HEK293T (cell line): ENCODE measurements at regions not wholly inside any gene's neighbourhood (a gene's known extent, or its start where the extent isn't known, plus 50 kb on each side); places are given as distances from the start of the nearest gene placed in this dataset.

Experiments used
- CTCF ChIA-PET: fragments of 350-600 bp; formaldehyde crosslinking; extraction: SDS; loops from one replicate; lab custom pipeline; 2021; ENCODE audit warnings: antibody characterized with exemption, inconsistent platforms; lab: Yijun Ruan, JAX
- POLR2A ChIA-PET: fragments of 350-600 bp; formaldehyde crosslinking; extraction: SDS; loops from one replicate; lab custom pipeline; 2020; ENCODE audit warnings: antibody characterized with exemption, inconsistent platforms; lab: Yijun Ruan, JAX
- DNase-seq: peaks from one replicate; pipeline ENCODE4 v3.0.0; 2012; ENCODE audit warnings: mixed read lengths; ENCODE audit errors: extremely low spot score
- ARNT ChIP-seq: fragments of 450-650 bp; IDR thresholded peaks from 2 replicates; pipeline ENCODE4 v1.6.1; 2017; ENCODE audit warnings: mild to moderate bottlenecking
- BHLHE40 ChIP-seq: fragments of 450-650 bp; IDR thresholded peaks from 2 replicates; pipeline ENCODE4 v1.6.1; 2016; ENCODE audit warnings: mild to moderate bottlenecking, moderate library complexity, borderline replicate concordance
- CTBP1 ChIP-seq: fragments of 450-650 bp; IDR thresholded peaks from 2 replicates; pipeline ENCODE4 v1.6.1; 2016; ENCODE audit warnings: borderline replicate concordance
- ELF4 ChIP-seq: fragments of 450-650 bp; IDR thresholded peaks from 2 replicates; pipeline ENCODE4 v1.6.1; 2017; ENCODE audit warnings: antibody characterized with exemption
- FOXA1 ChIP-seq: fragments of 450-650 bp; IDR thresholded peaks from 2 replicates; pipeline ENCODE4 v1.6.1; 2016; ENCODE audit warnings: mild to moderate bottlenecking
- FOXK2 ChIP-seq: fragments of 450-650 bp; IDR thresholded peaks from 2 replicates; pipeline ENCODE4 v1.6.1; 2016; ENCODE audit warnings: mild to moderate bottlenecking
- FOXM1 ChIP-seq: fragments of 450-650 bp; IDR thresholded peaks from 2 replicates; pipeline ENCODE4 v1.6.1; 2017; ENCODE audit warnings: mild to moderate bottlenecking, borderline replicate concordance
- HDGF ChIP-seq: fragments of 450-650 bp; IDR thresholded peaks from 2 replicates; pipeline ENCODE4 v1.6.1; 2017; ENCODE audit warnings: antibody characterized with exemption, borderline replicate concordance
- L3MBTL2 ChIP-seq: fragments of 450-650 bp; conservative IDR thresholded peaks from 2 replicates; pipeline ENCODE4 v1.6.1; 2016; ENCODE audit warnings: mild to moderate bottlenecking
- LEF1 ChIP-seq: fragments of 450-650 bp; IDR thresholded peaks from 2 replicates; pipeline ENCODE4 v1.6.1; 2017; ENCODE audit warnings: mild to moderate bottlenecking, borderline replicate concordance
- NFRKB ChIP-seq: fragments of 450-650 bp; IDR thresholded peaks from 2 replicates; pipeline ENCODE4 v1.6.1; 2016; ENCODE audit warnings: mild to moderate bottlenecking, moderate library complexity
- PKNOX1 ChIP-seq: fragments of 450-650 bp; IDR thresholded peaks from 2 replicates; pipeline ENCODE4 v1.6.1; 2016
- SP1 ChIP-seq: fragments of 450-650 bp; IDR thresholded peaks from 2 replicates; pipeline ENCODE4 v1.6.1; 2017
- SUZ12 ChIP-seq: fragments of 450-650 bp; IDR thresholded peaks from 2 replicates; pipeline ENCODE4 v1.6.1; 2016; ENCODE audit warnings: mild to moderate bottlenecking
- TARDBP ChIP-seq: fragments of 450-650 bp; IDR thresholded peaks from 2 replicates; pipeline ENCODE4 v1.6.1; 2016
- ZNF384 ChIP-seq: fragments of 450-650 bp; IDR thresholded peaks from 2 replicates; pipeline ENCODE4 v1.6.1; 2016

GRCh38 chr5:125113328-125113727 is 366.9 kb upstream of the ZNF608 start:
- ChIA-PET POLR2A (no interaction called here), CTCF (no interaction called here)
- no peak for TF ChIP-seq CTBP1
- no peak for DNase-seq

DNA sequence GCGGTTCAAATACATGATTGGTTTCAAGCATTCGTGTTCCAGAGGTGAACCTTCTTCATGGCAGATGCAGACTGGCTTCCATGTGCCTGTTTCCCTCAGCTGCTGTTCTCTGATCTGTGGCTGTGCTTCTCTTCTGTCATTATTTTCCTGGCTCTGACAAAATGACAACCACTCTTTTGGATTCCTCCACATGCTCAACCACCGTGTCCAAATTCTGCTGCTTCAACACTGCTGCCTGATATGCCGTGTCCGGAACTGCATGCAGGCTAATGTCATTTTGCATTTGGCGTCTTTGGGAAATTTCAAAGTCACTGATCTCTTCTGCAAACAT is 368.7 kb upstream of the ZNF608 start:
- CTCF ChIA-PET = no interaction called here
- no peak for DNase-seq
- TF ChIP-seq L3MBTL2 (no peak), FOXM1 (no peak), SP1 (no peak), ZNF384 (no peak), LEF1 (no peak), FOXK2 (no peak), HDGF (no peak), SUZ12 (no peak), CTBP1 (no peak), TARDBP (no peak), FOXA1 (no peak), NFRKB (no peak), BHLHE40 (no peak)
- POLR2A ChIA-PET = no interaction called here

- TF ChIP-seq CTBP1 (no peak), LEF1 (no peak), FOXA1 (no peak), NFRKB (no peak), TARDBP (no peak), ELF4 (no peak), FOXK2 (no peak), BHLHE40 (no peak), SUZ12 (no peak), ZNF384 (no peak), FOXM1 (no peak), ARNT (no peak), L3MBTL2 (no peak)
- POLR2A ChIA-PET = no interaction called here
- CTCF ChIA-PET = no interaction called here
- no peak for DNase-seq
These were observed 371.1 kb upstream of the ZNF608 start for GRCh38 chr5:125117566-125117965.

DNA sequence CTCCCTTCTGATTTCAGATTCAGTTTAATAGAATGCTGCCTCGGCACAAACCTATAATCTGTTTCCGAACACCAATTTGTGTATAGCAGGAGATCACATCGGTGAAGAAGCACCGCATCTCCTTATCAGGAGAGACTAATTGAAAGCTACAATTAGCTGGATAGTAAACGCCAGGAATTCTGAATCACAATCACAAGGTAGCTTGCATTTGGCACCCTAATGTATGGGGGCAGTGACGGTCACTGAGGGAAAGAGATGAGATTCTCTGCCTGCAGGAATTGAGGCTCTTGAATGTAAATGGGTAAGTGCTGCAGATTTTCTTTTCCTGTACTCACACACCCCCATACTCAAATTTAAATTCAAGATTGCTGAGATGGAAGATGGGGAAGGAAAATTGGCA is 373.6 kb upstream of the ZNF608 start:
- TF ChIP-seq CTBP1 (no peak), HDGF (no peak), SP1 (no peak), BHLHE40 (no peak), FOXM1 (no peak), L3MBTL2 (no peak), TARDBP (no peak), FOXK2 (no peak), NFRKB (no peak), ZNF384 (no peak), ARNT (no peak), SUZ12 (no peak), PKNOX1 (no peak), ELF4 (no peak)
- CTCF ChIA-PET = no interaction called here
- no peak for DNase-seq
- POLR2A ChIA-PET = no interaction called here

- DNase-seq = no peak
- TF ChIP-seq HDGF = no peak
- no peak for TF ChIP-seq ELF4
- TF ChIP-seq NFRKB = no peak
- TF ChIP-seq TARDBP = no peak
- no peak for TF ChIP-seq ARNT
- TF ChIP-seq FOXK2 = no peak
- TF ChIP-seq ZNF384 = no peak
- no peak for TF ChIP-seq PKNOX1
- TF ChIP-seq SUZ12 = no peak
- no peak for TF ChIP-seq BHLHE40
- TF ChIP-seq FOXM1 = no peak
- TF ChIP-seq L3MBTL2 = no peak
- TF ChIP-seq LEF1 = no peak
- no peak for TF ChIP-seq SP1
- TF ChIP-seq FOXA1 = no peak
- TF ChIP-seq CTBP1 = no peak
- CTCF ChIA-PET = interaction anchor here (0.6 kb wide), 1 partner anchor 32 kb away, joined by 5 read pairs; no protein-coding TSS in a partner anchor
- POLR2A ChIA-PET = no interaction called here
These were observed 378.8 kb upstream of the ZNF608 start for GRCh38 chr5:125125031-125125823.

DNA sequence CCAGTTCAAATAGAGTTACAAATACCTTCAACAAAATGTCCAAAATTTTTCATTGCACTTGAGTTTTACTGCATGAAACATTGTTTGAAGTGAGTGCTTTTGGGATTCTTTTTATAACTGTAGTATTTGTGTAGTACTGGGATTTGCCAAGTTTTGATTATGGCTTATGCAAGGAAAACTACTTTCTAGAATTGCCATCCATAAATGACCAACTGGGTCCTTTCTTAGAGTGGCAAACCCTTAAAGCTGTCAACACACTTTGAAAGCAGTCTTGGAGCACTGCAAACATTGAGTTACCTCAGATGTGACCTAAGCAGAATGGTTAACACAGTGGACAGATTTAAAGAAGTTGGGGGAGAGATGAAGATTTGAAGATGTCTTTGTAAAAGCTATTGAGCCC is 379.6 kb upstream of the ZNF608 start:
- ChIA-PET CTCF (interaction anchor here (0.6 kb wide), 1 partner anchor 1788 kb away, joined by 3 read pairs; no protein-coding TSS in a partner anchor), POLR2A (no interaction called here)
- no peak for DNase-seq
- no peak for TF ChIP-seq L3MBTL2
- no peak for TF ChIP-seq ZNF384
- no peak for TF ChIP-seq SUZ12
- TF ChIP-seq NFRKB = no peak
- TF ChIP-seq LEF1 = no peak
- TF ChIP-seq ARNT = no peak
- no peak for TF ChIP-seq PKNOX1
- TF ChIP-seq TARDBP = no peak
